GM13976 (cell line): ENCODE measurements at regions not wholly inside any gene's neighbourhood (a gene's known extent, or its start where the extent isn't known, plus 50 kb on each side); places are given as distances from the start of the nearest gene placed in this dataset.

Experiments
- DNase-seq: peaks from one replicate; pipeline ENCODE4 v3.0.0; 2012; ENCODE audit warnings: low spot score
- in situ Hi-C: fragments of 300-500 bp; cut with MboI; formaldehyde crosslinking; loops from one replicate; pipeline ENCODE4 v1.12.0; 2022; ENCODE audit warnings: low sequenced_read_pairs, mixed read lengths, inconsistent platforms; ENCODE audit not compliant: unreplicated experiment
- TF ChIP-seq, protein P1 (sequence below): IDR thresholded peaks from 2 replicates; pipeline ENCODE4 v1.5.1; 2012; ENCODE audit warnings: borderline replicate concordance, mild to moderate bottlenecking; ENCODE audit not compliant: insufficient read depth; ENCODE audit errors: extremely low read depth, missing control alignments, control extremely low read depth

DNA sequence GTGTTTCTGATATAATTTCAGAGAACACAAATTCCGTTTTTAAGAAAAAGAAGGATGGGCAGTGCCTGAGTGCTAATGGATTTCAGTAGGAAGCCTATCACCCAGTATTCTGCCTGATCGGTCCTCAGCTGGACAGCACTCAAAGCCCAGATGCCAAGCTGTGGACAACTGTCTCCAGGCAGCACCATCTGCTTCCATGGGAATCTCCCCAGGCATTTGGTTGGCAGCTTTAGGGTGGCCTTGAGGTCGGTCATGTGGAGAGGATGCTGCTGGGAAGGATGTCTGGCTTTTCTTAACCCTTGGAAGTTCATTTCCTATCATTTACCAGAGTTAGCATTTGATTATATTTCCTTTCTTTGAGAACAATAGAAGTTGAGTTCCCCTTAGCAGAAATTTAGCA lies 311.7 kb downstream of the TBC1D4 start:
- in situ Hi-C loops = no loop called here
- TF ChIP-seq, protein P1, sequence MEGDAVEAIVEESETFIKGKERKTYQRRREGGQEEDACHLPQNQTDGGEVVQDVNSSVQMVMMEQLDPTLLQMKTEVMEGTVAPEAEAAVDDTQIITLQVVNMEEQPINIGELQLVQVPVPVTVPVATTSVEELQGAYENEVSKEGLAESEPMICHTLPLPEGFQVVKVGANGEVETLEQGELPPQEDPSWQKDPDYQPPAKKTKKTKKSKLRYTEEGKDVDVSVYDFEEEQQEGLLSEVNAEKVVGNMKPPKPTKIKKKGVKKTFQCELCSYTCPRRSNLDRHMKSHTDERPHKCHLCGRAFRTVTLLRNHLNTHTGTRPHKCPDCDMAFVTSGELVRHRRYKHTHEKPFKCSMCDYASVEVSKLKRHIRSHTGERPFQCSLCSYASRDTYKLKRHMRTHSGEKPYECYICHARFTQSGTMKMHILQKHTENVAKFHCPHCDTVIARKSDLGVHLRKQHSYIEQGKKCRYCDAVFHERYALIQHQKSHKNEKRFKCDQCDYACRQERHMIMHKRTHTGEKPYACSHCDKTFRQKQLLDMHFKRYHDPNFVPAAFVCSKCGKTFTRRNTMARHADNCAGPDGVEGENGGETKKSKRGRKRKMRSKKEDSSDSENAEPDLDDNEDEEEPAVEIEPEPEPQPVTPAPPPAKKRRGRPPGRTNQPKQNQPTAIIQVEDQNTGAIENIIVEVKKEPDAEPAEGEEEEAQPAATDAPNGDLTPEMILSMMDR = no peak
- no peak for DNase-seq

DNA sequence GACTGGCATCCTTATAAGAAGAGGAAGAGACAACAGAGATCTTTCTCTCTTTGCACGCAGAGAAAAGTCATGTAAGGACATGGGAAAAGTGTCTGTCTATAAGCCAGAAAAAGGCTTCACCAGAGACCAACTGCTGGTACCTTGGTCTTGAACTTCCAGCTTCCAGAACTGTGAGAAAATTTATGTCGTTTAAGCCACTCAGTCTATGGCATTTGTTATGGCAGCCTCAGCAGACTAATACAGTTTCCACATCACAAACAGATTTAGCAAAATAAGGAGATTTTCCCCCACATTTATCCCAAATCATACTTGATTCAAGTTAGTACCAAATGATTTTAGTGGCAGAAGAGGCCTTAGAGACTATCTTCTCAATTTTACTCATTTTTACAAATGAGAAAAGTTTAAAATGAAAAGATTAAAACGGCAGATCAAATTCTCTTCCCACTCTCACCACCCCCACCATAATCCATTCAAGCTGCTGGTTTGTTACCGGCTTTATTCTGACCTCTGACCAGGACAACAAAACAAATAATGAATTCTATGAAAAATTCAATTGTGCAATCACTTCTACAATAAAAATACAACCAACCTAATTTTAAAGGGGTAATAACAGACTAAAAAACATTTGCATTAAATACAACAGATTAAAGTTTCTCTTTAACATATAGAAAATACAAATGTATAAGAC lies 316.3 kb downstream of the TBC1D4 start:
- no peak for DNase-seq
- in situ Hi-C loops = no loop called here
- TF ChIP-seq, protein P1 = no peak

DNA sequence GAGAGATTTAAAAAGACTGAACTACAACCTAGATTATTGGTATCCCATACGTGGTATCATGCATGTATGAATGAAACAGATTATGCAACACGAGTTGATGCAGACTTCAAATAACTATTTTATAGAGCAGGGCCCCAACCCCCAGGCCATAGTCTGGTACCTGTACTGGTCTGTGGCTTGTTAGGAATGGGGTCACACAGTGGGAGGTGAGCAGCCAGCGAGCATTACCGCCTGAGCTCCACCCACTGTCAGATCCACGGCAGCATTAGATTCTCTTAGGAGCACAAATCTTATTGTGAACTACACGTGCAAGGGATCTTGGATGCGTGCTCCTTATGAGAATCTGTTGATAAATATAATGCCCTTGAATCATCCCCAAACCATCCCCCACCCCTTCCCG lies 320.2 kb downstream of the TBC1D4 start:
- TF ChIP-seq, protein P1 = no peak
- no peak for DNase-seq
- in situ Hi-C loops = no loop called here

DNA sequence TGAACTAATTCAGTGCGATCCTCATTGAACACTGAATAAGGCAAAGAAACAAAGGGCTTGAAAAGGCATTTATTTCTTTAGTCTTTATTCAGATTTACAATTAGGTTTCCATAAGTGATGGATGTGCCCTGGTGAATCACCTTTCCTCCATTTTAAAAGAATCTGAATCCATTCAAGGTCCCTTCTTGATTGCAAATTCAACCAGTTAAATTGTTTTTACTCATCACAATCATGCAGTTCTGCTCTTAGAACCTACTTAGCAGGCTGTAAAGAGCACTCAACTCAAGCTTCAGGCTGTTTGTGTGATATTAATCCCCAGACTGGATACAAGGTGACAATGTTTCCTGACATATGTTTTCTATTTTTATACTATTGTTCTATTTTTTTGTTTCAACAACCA lies 321.0 kb downstream of the TBC1D4 start:
- TF ChIP-seq, protein P1 = no peak

DNA sequence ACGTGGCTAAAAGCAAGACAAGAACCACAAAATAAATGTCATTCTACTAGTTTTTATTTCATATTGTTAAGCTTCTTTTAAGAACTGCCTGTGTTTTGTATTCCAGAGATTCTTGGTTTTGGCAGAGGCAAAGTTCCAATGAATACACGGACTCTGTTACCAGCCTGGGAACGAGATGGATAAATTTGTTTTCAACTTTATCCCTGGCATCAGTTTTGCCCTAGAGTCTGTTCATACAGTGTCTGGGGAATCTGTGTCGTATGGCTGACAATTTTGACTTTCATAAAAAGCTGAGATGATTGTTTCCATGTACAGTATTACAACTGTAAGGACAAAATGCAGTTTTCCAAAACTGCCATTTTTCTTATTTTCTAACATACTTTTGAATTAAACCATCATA lies 327.6 kb downstream of the TBC1D4 start:
- no peak for DNase-seq
- in situ Hi-C loops = no loop called here
- TF ChIP-seq, protein P1 = no peak

More for the DNA sequence above, 321.0 kb downstream of the TBC1D4 start:
- DNase-seq = no peak
- in situ Hi-C loops = no loop called here

DNA sequence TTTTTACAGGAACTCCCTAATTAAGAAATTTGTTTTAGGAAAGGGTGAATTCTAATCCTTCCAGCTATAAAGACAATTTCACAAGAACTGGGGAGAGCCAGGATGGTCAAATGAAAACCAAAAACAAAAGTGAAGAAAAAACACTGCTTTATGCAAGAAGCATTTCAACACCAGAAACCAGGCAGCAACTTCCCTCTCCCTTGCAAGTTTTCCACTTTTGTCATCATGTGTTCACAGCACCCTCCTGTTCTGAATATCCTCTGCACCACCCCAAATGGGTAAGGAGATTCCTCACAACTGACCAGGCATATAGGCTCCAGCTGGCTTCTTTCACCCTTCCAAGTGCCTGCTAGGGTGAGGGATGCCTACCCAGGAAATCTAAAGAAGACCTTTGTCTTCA lies 328.1 kb downstream of the TBC1D4 start:
- no peak for DNase-seq
- in situ Hi-C loops = no loop called here
- TF ChIP-seq, protein P1 = no peak
